HCEC 1CT (cell line): ENCODE measurements at regions not wholly inside any gene's neighbourhood (a gene's known extent, or its start where the extent isn't known, plus 50 kb on each side); places are given as distances from the start of the nearest gene placed in this dataset.
"Not testable (repeated sequence)": the region's sequence is repeated elsewhere in the genome, so short reads cannot be mapped to it uniquely, and the experiment has no call there.

Experiments used
- DNase-seq: peaks from one replicate; pipeline ENCODE4 v3.0.0-alpha.2; 2017

DNA sequence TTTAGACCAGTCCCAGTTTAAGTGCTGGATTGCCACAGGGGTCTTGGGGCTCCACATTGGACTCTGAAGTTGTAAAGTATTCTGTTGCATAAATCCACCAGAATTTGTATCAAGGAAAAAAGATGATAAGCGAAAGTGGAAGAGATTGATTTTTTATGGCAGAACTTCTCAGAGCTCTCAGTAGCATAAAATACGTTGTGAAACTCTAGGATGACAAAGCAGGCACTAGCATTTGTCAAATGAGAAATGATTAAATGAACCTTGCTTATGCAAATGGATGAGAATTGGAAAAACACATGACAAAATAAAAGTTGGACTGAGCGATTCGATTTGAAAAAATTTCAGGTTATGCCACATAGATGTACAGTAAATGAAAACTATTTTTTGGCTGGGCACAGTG, 253.8 kb upstream of the RAB4A start:
- no peak for DNase-seq

DNA sequence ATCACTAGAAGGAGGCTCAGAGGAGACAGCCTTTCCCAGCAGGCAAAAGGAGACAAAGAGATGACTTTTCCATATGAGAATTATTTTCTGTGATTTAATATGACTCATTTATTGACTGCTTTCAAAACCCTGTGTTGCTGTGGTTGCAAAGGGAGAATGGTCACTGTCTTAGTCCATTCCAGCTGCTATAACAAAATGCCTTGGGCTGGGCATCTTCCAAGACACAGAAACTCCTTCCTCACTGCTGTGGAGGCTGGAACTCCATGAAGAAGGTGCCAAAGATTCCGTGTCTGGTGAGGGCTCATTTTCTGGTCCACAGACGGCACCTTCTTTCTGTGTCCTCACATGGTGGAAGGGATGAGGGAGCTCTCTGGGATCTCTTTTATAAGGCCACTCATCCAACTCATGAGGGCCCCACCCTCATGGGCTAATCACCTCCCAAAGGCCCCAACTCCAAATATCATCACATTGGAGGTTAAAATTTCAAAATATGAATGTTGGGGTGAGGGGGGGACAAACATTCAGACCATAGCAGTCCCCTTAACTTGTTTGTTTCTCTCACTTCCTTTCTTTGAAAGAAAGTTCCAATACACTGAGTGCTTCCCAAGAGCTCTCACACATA, 252.1 kb upstream of the RAB4A start:
- no peak for DNase-seq

DNA sequence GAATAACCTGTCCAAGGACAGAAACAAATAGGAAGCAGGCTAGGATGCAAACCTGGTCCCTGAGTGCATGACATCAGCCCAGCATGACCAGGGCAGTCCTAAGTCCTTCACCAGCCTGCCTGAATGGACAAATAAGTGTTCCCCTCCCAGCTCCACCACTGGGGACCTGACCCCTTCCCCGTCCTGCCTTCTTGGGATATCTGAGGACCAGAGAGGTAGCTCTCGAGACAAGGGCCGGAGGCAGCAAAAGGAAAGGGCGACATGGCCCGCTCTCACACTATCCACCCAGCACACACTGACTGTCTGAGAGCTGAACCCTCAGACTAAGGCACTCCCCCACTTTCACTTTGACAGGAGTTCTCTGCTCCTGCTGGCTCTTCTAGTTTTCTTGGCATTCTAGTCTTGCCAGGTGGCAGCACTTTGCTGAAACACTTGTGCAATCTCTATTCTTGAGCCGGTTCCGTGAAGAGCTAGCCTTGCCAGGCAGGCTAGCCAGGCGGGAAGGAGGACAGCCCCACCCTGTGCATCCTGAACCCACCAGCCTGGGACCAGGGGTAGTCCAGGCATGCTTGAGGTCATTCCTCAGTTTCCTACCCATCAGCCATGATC, 251.1 kb upstream of the RAB4A start:
- no peak for DNase-seq

DNA sequence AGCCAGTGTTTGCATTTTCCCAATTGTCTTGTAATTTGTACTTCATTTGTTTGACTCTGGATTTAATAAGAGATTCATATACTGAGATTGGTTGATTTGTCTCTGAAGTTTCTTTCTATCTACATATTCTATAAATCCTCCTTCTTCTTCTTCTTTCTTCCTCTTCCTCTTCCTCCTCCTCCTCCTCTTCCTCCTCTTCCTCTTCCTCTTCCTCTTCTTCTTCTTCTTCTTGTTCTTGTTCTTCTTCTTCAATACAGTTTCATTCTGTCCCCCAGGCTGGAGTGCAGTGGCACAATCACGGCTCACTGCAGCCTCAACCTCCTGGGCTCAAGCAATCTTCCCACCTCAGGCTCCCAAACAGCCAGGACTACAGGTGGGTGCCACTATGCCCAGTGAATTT, 249.9 kb upstream of the RAB4A start:
- not testable (repeated sequence) for DNase-seq

DNA sequence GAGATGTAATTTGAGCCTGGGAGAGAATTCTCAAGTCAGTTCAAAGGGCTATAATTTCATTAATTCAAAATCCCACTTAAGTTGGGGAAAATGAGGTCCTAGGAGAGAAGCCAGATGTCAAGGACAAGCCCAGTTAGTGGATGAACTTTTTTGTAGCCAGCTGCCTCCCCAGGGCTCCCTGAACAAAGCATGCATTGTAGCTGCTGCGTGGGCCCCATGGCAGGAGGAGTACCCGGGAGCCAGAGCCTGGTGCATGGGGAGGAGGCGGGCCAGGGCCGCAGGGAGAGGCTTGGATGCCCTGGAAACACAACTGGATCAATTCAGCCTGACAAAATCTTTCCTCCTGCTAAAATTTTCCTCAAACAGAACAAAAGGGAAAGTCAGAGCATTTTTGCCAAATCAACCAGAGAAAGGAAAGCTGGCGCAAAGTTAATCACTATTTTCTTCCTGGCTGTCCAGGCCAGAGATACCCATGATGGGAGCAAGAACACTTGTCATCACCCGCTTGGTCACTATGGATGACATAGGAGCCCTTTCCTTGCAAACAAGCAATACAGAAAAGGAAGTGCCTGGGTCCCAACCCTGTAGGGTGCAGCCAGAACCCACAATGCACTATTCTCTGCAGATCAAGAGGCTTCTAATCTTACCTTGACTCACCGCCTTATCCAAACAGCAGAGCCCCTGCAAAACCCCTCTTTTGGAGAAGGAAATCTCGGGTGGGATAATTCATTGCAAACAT, 248.1 kb upstream of the RAB4A start:
- no peak for DNase-seq

DNA sequence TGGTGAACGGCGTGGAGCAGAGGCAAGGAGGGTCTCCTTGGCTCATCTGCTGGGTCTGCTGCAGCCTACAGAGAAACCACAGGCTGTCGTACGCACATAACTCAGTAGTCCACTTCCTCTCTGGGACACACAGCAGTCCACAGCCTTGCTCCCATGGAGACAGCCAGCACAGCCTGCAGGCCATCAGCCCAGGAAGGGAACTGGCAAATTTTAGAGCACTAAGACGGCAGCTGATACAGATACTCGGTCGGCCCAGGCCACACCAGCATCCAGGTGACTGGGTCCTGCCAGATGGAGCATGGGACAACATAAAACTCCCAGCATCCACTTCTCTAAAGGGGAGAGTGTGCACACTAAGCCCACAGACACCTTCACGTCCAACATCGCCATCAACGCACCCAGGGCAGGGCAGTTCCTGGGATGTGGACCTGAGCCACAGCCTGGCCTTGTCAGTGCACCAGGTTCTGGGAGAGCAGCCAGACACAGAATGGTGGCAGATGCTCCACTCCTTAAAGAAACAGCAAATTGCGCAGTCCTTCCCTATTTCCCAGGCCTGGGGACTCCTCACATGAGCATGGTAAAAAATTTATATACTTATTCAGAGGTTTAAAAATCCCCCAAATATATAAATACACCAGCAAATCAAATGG, 247.1 kb upstream of the RAB4A start:
- DNase-seq: no peak

DNA sequence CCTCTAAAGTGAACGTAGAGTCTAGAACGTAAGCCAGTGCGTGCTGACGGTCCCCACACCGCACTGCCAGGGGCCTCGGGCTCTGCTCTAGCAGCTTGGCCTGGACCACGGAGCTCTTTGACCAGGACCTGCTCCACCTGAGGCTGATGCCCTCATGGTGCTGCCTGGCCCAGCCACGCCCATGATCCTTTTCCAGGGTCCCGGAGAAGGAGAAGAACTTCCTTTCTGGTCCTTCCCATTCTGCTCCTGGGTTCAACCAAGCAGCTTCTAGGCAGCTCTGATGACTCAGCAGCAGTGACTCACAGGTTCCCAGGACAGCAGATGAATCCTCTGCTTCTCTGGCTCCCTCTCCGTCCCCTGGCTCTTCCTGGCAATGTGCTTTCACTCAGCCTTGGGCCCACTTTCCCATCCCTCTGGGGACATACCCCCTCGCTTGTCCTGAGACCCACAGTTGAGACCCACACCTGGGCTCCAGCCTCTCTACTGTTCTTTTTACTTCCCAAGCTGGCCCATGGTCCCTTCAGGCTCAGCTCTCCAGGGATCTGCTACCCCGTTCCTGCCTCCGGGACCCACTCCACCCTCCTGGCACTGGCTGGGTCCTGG, 246.3 kb upstream of the RAB4A start:
- peak; percentile 75 for DNase-seq

DNA sequence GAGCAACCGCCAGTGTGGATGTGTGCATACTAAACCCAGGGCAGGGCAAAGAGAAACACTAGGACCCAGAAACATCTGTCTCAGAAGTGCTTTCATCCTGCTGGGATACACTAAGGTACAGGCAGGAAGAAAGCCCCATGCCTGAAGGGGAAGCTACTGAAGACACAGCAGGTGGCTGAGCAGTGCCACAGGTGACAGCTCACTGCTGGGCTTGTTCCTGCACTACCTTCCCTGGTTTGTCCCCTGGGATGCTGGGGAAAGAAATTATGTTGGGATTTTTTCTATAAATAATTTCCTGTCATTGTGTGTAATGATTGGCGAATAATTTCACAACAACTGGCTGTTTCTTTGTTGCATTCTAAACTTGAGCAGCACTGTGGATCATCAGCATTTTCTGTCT, 245.3 kb upstream of the RAB4A start:
- DNase-seq: no peak

DNA sequence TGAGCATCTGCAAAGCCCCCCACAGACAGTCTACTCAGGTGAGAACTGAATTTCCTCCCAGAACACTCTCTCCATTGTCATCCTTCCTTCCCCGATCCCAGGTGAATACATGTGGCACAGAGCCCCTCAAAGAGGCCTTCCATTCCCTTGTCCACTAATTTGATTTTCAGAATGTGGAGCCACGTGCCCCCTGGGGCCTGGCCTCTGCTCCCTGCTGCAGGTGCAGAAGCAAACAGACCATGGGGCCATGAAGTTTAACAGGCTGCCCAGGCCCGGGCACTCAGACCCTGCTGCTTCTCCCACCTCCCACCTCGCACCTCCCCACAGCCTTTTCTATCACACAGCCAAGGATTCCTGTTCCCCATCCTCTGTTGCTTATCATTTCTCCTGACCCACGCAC, 243.8 kb upstream of the RAB4A start:
- no peak for DNase-seq

DNA sequence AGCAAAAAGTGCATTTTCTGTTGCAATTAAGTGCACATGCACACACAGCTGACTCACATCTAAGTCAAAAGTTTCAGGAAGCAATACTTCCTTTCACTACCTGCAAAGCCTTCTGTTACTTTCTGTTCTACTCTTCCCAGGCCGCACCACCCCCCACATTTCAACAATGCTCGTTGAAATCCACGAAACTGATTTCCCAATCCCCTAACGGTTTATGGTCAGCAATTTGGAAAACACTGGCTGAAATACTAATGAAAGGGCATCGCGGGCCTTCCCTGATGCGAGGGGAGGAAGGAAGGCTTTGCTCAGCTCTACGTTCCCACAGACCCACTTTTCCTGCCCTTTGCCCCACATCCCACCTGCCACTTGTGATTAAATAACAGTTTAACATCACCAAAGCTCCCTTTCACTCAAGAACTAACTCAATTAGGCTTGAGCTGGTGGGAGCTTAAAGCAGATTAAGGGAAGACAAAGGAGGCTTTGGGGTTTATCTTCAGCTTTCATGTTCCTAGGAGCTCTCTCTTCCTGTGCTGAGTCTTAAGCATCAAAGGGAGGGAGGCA, 243.2 kb upstream of the RAB4A start:
- DNase-seq: peak; percentile 1

DNA sequence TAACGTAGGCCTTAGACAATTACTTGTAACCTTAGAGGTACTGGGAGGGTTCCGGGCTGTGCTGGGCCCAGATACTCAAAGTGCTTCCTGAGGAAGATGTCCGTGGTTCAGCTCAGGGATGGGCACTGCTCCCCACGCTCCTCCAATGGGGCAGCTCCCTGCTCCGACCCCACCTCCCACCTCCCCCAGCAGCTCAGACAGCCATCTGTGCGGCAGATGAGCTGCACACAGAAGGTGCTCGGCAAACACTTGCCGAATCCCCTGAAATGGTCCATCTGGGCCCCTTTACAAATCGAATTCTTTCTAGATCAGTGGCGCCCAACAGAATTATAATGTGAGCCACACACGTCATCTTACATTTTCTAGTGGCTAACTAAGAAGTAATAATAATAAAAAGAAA, 242.4 kb upstream of the RAB4A start:
- no peak for DNase-seq

DNA sequence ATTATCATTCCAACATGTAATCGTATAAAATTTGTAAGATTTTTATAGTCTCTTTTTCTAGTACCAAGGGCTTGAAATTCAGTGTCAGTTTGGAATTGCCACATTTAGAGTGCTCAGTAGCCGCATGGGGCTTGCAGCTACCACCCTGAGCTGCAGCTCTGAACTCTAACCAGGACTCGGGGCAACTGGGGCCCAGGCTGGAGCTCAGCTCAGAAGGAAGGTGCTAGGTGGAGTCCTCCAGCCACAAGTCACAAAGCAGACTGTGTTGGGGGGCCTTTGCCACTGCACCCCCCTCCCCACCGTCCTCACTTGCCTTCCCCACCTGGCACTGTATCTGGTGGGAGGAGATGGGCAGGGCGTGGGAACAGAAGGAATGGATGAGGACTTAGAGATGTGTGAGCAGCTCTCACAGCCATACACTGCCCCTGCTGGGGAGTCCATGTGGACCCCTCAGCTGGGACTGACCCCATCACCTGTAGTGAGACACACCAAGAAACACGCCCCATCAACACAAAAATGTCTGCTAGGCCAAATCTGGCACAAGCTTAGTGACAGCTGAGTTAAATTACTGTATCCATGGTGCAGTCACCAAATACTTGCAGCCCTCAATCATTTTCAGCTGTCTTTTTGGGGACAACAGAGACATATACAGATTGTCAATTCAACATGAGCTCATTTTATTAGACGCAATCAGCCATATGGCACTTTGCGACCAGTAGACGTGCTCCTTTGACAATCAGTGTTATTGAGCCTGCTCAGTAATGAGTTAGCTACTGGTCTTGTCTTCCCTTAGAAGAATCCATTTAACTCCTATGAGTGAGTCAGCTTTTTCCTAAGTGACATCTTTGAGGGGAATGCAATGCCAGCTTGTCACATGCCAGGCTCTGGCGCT, 241.7 kb upstream of the RAB4A start:
- no peak for DNase-seq

DNA sequence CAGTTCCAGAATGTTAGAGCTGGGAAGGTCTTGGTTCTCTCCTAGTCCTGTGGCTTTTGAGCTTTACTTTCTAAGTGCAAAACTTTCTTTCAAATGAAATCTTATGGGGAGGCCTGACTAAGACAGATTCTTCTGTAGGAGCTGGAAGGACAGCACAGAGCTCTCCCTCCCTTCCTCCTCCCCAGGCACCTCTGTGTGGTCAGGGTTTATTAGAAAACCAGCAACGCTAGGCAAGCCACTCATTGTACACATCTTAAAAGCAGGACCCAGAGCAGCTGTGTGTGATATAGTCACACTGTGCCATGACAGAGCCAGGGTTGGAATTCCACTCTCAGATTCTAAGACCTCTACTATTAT, 241.1 kb upstream of the RAB4A start:
- DNase-seq: no peak

DNA sequence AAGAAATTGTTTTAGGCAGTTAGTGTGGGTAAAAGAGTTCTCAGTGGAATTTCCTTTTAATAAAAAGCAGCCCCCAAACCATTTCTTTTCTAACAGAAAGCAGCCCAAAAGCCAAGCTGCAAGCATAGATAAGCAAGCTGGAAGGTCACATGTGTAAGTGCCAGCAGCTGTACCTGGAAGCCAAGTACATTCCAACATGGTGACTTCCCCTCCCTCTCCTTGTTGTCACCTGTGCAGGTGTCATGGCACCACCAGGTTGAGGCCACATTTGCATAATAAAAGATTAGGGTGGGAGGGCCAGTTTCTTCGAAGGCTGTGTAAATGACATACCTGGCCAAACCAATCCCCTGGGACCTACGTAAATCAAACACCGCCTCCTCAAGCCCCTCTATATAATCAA, 240.3 kb upstream of the RAB4A start:
- DNase-seq: no peak

DNA sequence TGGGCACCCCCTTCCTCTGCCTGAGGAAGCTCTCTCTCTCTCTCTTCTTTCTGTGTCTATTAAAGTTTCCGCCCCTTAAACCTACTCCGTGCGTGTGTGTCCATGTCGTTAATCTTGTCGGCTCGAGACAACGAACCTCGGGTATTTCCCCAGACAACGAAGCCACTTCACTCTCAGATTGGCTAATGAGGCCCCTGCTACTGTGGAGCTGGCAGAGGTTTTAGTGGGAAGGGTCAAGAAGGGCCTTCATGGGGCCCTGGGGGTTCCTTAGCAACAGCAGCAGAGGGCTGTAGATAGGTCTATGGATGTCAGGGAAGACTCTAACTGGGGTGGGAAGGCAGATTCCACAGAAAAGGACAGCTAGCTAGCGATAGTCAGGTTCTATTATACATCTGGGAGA, 239.8 kb upstream of the RAB4A start:
- DNase-seq: no peak

DNA sequence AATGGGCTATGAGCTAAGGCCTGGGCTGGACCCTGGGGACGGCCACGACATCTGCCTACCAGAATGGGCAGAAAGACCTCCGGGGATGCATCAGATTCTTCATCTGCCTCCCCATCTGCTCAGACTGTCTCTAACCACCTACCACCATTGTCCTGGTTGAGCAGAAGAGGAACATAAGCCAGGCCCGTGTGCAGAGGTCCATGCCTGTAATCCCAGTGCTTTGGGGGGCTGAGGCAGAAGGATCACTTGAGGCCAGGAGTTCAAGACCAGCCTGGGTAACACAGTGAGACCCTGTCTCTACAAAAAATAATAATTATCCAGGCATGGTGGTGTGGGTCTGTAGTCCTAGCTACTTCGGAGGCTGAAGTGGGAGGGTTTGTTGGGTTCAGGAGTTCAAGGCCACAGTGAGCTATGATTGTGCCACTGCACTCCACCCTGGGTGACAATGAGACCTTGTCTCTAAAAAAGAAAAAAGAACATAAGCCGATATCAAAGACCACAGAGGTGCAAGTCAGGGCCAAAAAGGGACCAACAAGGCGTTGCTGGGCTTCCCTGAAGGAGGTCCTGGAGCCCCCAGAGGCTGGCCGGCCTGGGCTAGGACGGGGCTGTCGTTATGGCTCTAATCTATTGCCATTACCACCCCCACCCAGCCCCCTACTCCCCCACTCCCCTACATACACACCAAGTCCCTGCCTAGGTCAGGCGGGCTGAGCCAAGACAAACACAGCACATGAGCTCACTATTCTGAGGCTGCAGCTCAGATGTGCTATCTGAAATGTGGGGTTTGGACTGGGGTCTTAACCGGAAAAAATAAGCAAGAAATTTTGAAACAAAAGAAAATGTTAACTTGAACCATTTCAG, 239.2 kb upstream of the RAB4A start:
- DNase-seq: no peak

DNA sequence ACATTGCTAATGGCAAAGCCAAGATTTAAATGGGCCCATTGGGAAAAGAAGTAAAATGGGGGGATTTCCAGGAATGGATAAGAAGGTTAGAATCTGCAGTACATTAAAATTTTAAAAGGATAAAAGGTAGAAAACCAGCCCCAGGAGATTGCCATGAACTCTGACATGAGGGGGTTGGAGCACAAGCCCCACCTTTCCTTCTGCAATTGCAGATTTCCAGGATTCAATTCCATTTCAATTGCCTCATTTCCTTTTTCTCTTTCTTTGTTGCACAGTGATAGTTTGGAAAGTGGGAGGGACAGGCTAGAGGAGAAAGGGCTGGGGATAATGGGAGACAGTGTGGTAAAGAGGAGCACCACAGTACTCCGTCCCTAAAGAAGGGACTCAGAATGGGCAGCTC, 238.5 kb upstream of the RAB4A start:
- DNase-seq: no peak

DNA sequence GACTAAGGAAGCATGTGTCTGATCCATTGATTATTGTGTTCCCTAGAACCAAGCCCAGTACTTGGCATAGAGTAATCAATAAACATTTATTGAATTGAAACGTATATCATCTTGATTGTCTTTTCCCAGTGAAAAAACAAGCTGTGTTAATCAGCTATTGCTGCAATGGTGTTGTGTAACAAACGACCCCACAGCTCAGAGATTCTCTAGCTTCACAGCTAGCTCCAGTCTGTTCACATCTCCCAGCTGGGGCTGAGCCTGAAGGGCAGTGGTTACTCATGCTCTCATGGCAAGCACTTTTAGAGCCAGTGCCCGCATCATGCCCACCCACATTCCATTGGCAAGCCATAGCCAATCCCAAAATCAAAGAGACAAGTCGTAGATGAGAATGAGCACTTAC, 237.4 kb upstream of the RAB4A start:
- DNase-seq: no peak

DNA sequence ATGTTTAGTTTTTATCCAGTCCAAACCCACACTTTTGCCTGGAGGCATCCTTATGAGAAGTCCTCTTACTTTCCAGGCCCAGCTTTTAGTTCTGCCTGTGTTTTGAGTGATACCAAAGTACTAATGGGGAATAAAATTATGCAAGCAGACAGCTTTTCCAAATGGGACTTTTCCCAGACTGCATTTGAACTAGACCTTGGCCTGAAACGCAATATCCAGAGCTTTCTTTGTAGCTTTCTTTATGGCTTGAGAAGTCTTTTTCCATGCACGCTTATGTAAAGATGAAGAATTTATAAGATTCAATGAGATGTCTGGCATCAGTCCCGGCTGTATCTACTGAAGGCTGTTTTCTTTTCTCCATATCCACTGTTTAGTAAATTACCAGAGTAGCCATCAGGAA, 236.6 kb upstream of the RAB4A start:
- DNase-seq: no peak

DNA sequence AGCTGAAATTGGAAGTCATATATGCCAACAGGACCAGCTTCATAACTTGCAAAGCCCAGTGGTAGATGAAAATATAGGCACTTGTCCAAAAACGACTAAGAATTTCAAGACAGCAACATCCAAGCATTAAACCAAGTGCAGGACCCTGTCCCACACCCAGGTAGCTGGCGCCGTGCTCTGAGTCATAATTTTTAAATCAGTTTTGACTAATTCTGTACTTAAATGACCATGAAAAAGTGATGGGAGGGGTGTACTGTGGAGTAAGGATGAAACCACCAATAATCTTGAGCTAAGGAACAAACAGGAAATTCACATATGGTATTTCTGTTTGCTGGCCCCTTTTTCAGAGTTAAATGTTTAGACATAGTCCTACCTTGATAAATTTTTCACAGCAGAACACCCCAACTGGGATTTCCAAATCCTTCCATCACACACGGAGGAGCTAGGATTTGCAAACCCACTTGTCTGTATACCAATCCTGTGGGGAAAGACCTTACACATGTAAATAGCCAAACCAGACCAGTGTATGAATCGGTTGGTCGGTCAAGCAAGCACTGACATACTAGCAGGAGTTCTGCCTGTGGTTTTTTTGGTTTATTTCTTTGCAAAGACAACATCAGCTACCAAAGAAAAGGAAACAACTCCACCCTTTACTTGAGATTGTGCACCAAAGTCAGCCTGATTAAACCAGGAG, 235.7 kb upstream of the RAB4A start:
- no peak for DNase-seq

DNA sequence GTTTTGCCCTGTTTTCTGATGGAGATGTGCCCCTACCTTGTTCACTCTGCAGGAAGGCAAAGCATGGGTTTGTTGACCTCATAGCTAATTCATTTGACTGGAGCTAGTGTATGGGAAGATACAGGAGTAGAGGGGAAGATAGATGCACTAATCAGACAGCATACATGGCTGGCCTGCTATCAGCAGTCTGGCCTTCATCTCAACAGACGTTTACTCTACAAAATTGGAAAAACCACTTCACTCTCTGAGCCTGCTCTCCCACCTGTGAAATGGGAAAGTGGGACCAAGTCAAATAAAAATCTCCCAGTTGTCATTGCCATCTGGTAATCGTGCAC, 235.2 kb upstream of the RAB4A start:
- no peak for DNase-seq
